Neural cell (in vitro differentiated cells): ENCODE measurements at regions not wholly inside any gene's neighbourhood (a gene's known extent, or its start where the extent isn't known, plus 50 kb on each side); places are given as distances from the start of the nearest gene placed in this dataset.

Experiments
- H2AFZ ChIP-seq: fragments of 200-600, 300-800 bp; sonication (generic), shearing (Covaris generic); 2 replicates; pipeline ENCODE4 v1.6.0; 2014; ENCODE audit warnings: low read depth, mild to moderate bottlenecking, antibody characterized with exemption, low read length, moderate library complexity
- H3F3A ChIP-seq: fragments of 200-600 bp; shearing (Covaris generic); 2 replicates; pipeline ENCODE4 v1.6.1; 2016; ENCODE audit warnings: mild to moderate bottlenecking, moderate library complexity, mixed read lengths, antibody characterized with exemption, low read length; ENCODE audit not compliant: insufficient read depth, poor library complexity, severe bottlenecking
- H3K27ac ChIP-seq: fragments of 200-600, 300-800 bp; sonication (generic), shearing (Covaris generic); 2 replicates; pipeline ENCODE4 v1.5.1; 2014; ENCODE audit warnings: mild to moderate bottlenecking, low read length, moderate library complexity
- H3K27me3 ChIP-seq: fragments of 300-800, 200-600 bp; sonication (generic), shearing (Covaris generic); 2 replicates; pipeline ENCODE4 v1.6.0; 2014; ENCODE audit warnings: mild to moderate bottlenecking, low read depth, low read length, moderate library complexity; ENCODE audit not compliant: insufficient read depth
- H3K36me3 ChIP-seq: fragments of 300-800, 200-600 bp; sonication (generic), shearing (Covaris generic); 2 replicates; pipeline ENCODE4 v1.5.1; 2014; ENCODE audit warnings: mild to moderate bottlenecking, antibody characterized with exemption, low read length, moderate library complexity; ENCODE audit not compliant: insufficient read depth
- H3K4me2 ChIP-seq: fragments of 300-800, 200-600 bp; sonication (generic), shearing (Covaris generic); 2 replicates; pipeline ENCODE4 v1.6.0; 2014; ENCODE audit warnings: mild to moderate bottlenecking, low read length
- H3K4me3 ChIP-seq: fragments of 300-800, 200-600 bp; sonication (generic), shearing (Covaris generic); 2 replicates; pipeline ENCODE4 v1.5.1; 2014; ENCODE audit warnings: mild to moderate bottlenecking, low read length, moderate library complexity
- H3K79me2 ChIP-seq: fragments of 200-600 bp; shearing (Covaris generic); replicated peaks from 2 replicates; pipeline ENCODE4 v1.6.0; 2014; ENCODE audit warnings: mild to moderate bottlenecking, low read length, moderate library complexity; ENCODE audit not compliant: insufficient read depth
- H3K9ac ChIP-seq: fragments of 300-800, 200-600 bp; sonication (generic), shearing (Covaris generic); 2 replicates; pipeline ENCODE4 v1.6.1; 2016; ENCODE audit warnings: mild to moderate bottlenecking, low read length, mixed read lengths
- H3K9me2 ChIP-seq: fragments of 200-600 bp; shearing (Covaris generic); 2 replicates; pipeline ENCODE4 v1.6.1; 2016; ENCODE audit warnings: mild to moderate bottlenecking, low read length, mixed read lengths; ENCODE audit not compliant: insufficient read depth
- H3K9me3 ChIP-seq: fragments of 200-600, 300-800 bp; sonication (generic), shearing (Covaris generic); 2 replicates; pipeline ENCODE4 v1.6.1; 2016; ENCODE audit warnings: mild to moderate bottlenecking, mixed run types, low read length, moderate library complexity, mixed read lengths
- H4K20me1 ChIP-seq: fragments of 200-600 bp; shearing (Covaris generic); 2 replicates; pipeline ENCODE4 v1.6.1; 2016; ENCODE audit warnings: mild to moderate bottlenecking, mixed run types; ENCODE audit not compliant: insufficient read depth
- CTCF ChIP-seq: fragments of 450-650 bp; IDR thresholded peaks from 2 replicates; pipeline ENCODE4 v1.5.1; 2014; ENCODE audit warnings: antibody characterized with exemption, mild to moderate bottlenecking, moderate library complexity; ENCODE audit not compliant: poor library complexity, severe bottlenecking
- EP300 ChIP-seq: fragments of 450-650 bp; conservative IDR thresholded peaks from 2 replicates; pipeline ENCODE4 v1.6.1; 2014; ENCODE audit warnings: antibody characterized with exemption, mild to moderate bottlenecking, moderate library complexity; ENCODE audit not compliant: poor library complexity, severe bottlenecking
- EZH2 ChIP-seq: fragments of 200-600, 300-800 bp; shearing (Covaris generic), sonication (generic); IDR thresholded peaks from 2 replicates; pipeline ENCODE4 v1.6.1; 2014; ENCODE audit warnings: antibody characterized with exemption, low read length, borderline replicate concordance, mild to moderate bottlenecking; ENCODE audit not compliant: insufficient read depth, poor library complexity, severe bottlenecking
- MXI1 ChIP-seq: fragments of 450-650 bp; conservative IDR thresholded peaks from 2 replicates; pipeline ENCODE4 v1.6.1; 2014; ENCODE audit warnings: antibody characterized with exemption, mild to moderate bottlenecking; ENCODE audit not compliant: poor library complexity, severe bottlenecking
- POLR2AphosphoS5 ChIP-seq: IDR thresholded peaks from 2 replicates; pipeline ENCODE4 v1.6.1; 2012
- RAD21 ChIP-seq: fragments of 450-650 bp; conservative IDR thresholded peaks from 2 replicates; pipeline ENCODE4 v1.6.1; 2014; ENCODE audit warnings: antibody characterized with exemption, mild to moderate bottlenecking, moderate library complexity
- REST ChIP-seq: IDR thresholded peaks from 2 replicates; pipeline ENCODE4 v1.6.1; 2012; ENCODE audit warnings: borderline replicate concordance
- SMC3 ChIP-seq: fragments of 450-650 bp; conservative IDR thresholded peaks from 2 replicates; pipeline ENCODE4 v1.6.1; 2014; ENCODE audit warnings: antibody characterized with exemption, mild to moderate bottlenecking, moderate library complexity; ENCODE audit not compliant: poor library complexity
- TAF1 ChIP-seq: IDR thresholded peaks from 2 replicates; pipeline ENCODE4 v1.6.1; 2012; ENCODE audit warnings: low read depth

DNA sequence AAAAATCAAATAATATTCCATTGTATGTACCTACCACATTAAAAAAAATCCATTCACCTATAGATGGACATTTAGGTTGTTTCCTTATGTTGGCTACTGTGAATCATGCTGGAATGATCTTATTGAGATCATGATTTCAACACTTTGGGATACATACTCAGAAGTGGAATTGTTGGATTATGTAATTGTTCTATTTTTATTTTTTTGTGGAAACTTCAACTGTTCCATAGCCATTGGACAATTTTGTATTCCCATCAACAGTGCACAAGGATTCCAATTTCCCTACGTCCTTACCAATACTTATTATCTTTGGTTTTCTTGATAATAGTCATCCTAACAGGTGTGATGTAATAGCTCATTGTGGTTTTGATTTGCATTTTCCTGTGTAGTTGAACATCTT is 834.0 kb downstream of the MAFB start:
- H3K36me3 ChIP-seq, result no peaks in the 10 kb centered on the region
- no peaks in the 10 kb centered on the region for H3F3A ChIP-seq
- H3K27ac ChIP-seq, result no peak overlapping the region
- H3K9me3 ChIP-seq, result no peaks in the 10 kb centered on the region
- H3K9me2 ChIP-seq, result no peaks in the 10 kb centered on the region
- TF ChIP-seq SMC3 (no peak), RAD21 (no peak), EP300 (no peak), REST (no peak)
- H4K20me1 ChIP-seq, result no peaks in the 10 kb centered on the region
- no peak overlapping the region for H2AFZ ChIP-seq
- no peaks in the 10 kb centered on the region for H3K27me3 ChIP-seq
- H3K79me2 ChIP-seq, result no peaks in the 10 kb centered on the region
- H3K4me3 ChIP-seq, result no peak overlapping the region
- no peak overlapping the region for H3K9ac ChIP-seq
- H3K4me2 ChIP-seq, result no peak overlapping the region

GRCh38 chr20:39853636-39854035 is 835.4 kb downstream of the MAFB start:
- H3K27ac ChIP-seq, result no peak overlapping the region
- H2AFZ ChIP-seq, result no peak overlapping the region
- H3K79me2 ChIP-seq, result no peaks in the 10 kb centered on the region
- no peaks in the 10 kb centered on the region for H3F3A ChIP-seq
- TF ChIP-seq MXI1, result no peak
- no peak for TF ChIP-seq RAD21
- no peak for TF ChIP-seq CTCF
- TF ChIP-seq REST, result no peak
- no peak for TF ChIP-seq EZH2
- TF ChIP-seq EP300, result no peak
- no peak for TF ChIP-seq SMC3
- no peak for TF ChIP-seq POLR2AphosphoS5
- TF ChIP-seq TAF1, result no peak
- no peak overlapping the region for H3K9ac ChIP-seq
- H4K20me1 ChIP-seq, result no peaks in the 10 kb centered on the region
- no peak overlapping the region for H3K4me3 ChIP-seq
- H3K9me3 ChIP-seq, result no peaks in the 10 kb centered on the region
- no peaks in the 10 kb centered on the region for H3K27me3 ChIP-seq
- H3K36me3 ChIP-seq, result no peaks in the 10 kb centered on the region
- H3K4me2 ChIP-seq, result no peak overlapping the region
- H3K9me2 ChIP-seq, result no peaks in the 10 kb centered on the region
